ENCODE measurements at regions not wholly inside any gene's neighbourhood (a gene's known extent, or its start where the extent isn't known, plus 50 kb on each side); places are given as distances from the start of the nearest gene placed in this dataset.

- Histone ChIP-seq H3K79me2 (ENCODE audit: insufficient read depth, low read length) (no peaks in the 10 kb centered on the region), H4K20me1 (ENCODE audit: insufficient read depth, low read length) (no peaks in the 10 kb centered on the region), H2AFZ (ENCODE audit: low read depth, low read length) (no peak overlapping the region), H3K4me1 (ENCODE audit: insufficient read depth, low read length) (no peaks in the 10 kb centered on the region), H3K27me3 (ENCODE audit: insufficient read depth, low read length) (no peaks in the 10 kb centered on the region), H3K9ac (ENCODE audit: low read length) (no peak overlapping the region), H3K9me3 (ENCODE audit: insufficient read depth, low read depth, low read length) (no peaks in the 10 kb centered on the region), H3K4me3 (ENCODE audit: insufficient read depth, low read depth, low read length) (no peak overlapping the region), H3K4me2 (ENCODE audit: low read length) (no peak overlapping the region), H3K27ac (ENCODE audit: low read depth, low read length) (no peak overlapping the region), H3K36me3 (ENCODE audit: insufficient read depth, low read length) (no peaks in the 10 kb centered on the region)
- H3K27ac Mint-ChIP-seq (ENCODE audit: unreplicated experiment), result no peak overlapping the region
- H3K36me3 Mint-ChIP-seq (ENCODE audit: low read depth, unreplicated experiment), result no peaks in the 10 kb centered on the region
- DNase-seq (ENCODE audit: low read depth), result no peak
- no peak for TF ChIP-seq EZH2 (IDR thresholded peaks at IDR 0.05; ENCODE audit: insufficient read depth, low read length)
- no peaks in the 10 kb centered on the region for H3K27me3 Mint-ChIP-seq (ENCODE audit: low read depth, unreplicated experiment)
- H3K4me3 Mint-ChIP-seq (ENCODE audit: unreplicated experiment), result no peak overlapping the region
- no peak for FAIRE-seq
- peaks cover 11% of the 10 kb centered on the region for H3K4me1 Mint-ChIP-seq (ENCODE audit: low read depth, unreplicated experiment)
- H3K9me3 Mint-ChIP-seq (ENCODE audit: unreplicated experiment), result no peaks in the 10 kb centered on the region
Observed at GRCh38 chr5:45094876-45095440, 286.2 kb downstream of the MRPS30 start.

- no peak for DNase-seq (ENCODE audit: low read depth)
- no peaks in the 10 kb centered on the region for H3K9me3 ChIP-seq (ENCODE audit: insufficient read depth, low read depth, low read length)
- TF ChIP-seq EZH2 (IDR thresholded peaks at IDR 0.05; ENCODE audit: insufficient read depth, low read length) (no peak), CTCF (IDR thresholded peaks at IDR 0.05; ENCODE audit: insufficient read depth, low read depth, low read length) (no peak)
- H3K4me2 ChIP-seq (ENCODE audit: low read length), result no peak overlapping the region
- no peak overlapping the region for H3K9ac ChIP-seq (ENCODE audit: low read length)
- Mint-ChIP-seq H3K4me1 (ENCODE audit: low read depth, unreplicated experiment) (peaks cover 8% of the 10 kb centered on the region), H3K27me3 (ENCODE audit: low read depth, unreplicated experiment) (no peaks in the 10 kb centered on the region), H3K4me3 (ENCODE audit: unreplicated experiment) (no peak overlapping the region), H3K36me3 (ENCODE audit: low read depth, unreplicated experiment) (no peaks in the 10 kb centered on the region), H3K9me3 (ENCODE audit: unreplicated experiment) (no peaks in the 10 kb centered on the region), H3K27ac (ENCODE audit: unreplicated experiment) (no peak overlapping the region)
- no peak overlapping the region for H3K27ac ChIP-seq (ENCODE audit: low read depth, low read length)
- H3K4me1 ChIP-seq (ENCODE audit: insufficient read depth, low read length), result no peaks in the 10 kb centered on the region
- no peak for FAIRE-seq
- H2AFZ ChIP-seq (ENCODE audit: low read depth, low read length), result no peak overlapping the region
- no peaks in the 10 kb centered on the region for H3K27me3 ChIP-seq (ENCODE audit: insufficient read depth, low read length)
- H3K79me2 ChIP-seq (ENCODE audit: insufficient read depth, low read length), result no peaks in the 10 kb centered on the region
- no peak overlapping the region for H3K4me3 ChIP-seq (ENCODE audit: insufficient read depth, low read depth, low read length)
- H4K20me1 ChIP-seq (ENCODE audit: insufficient read depth, low read length), result no peaks in the 10 kb centered on the region
- H3K36me3 ChIP-seq (ENCODE audit: insufficient read depth, low read length), result no peaks in the 10 kb centered on the region
Observed at GRCh38 chr5:45098483-45098882, 289.7 kb downstream of the MRPS30 start.

- Mint-ChIP-seq H3K4me3 (ENCODE audit: unreplicated experiment) (no peak overlapping the region), H3K27me3 (ENCODE audit: low read depth, unreplicated experiment) (no peaks in the 10 kb centered on the region), H3K9me3 (ENCODE audit: unreplicated experiment) (no peaks in the 10 kb centered on the region), H3K27ac (ENCODE audit: unreplicated experiment) (no peak overlapping the region), H3K4me1 (ENCODE audit: low read depth, unreplicated experiment) (no peaks in the 10 kb centered on the region), H3K36me3 (ENCODE audit: low read depth, unreplicated experiment) (no peaks in the 10 kb centered on the region)
- no peak overlapping the region for H3K27ac ChIP-seq (ENCODE audit: low read depth, low read length)
- no peak overlapping the region for H2AFZ ChIP-seq (ENCODE audit: low read depth, low read length)
- H3K9ac ChIP-seq (ENCODE audit: low read length), result no peak overlapping the region
- no peaks in the 10 kb centered on the region for H3K36me3 ChIP-seq (ENCODE audit: insufficient read depth, low read length)
- DNase-seq (ENCODE audit: low read depth), result no peak
- no peaks in the 10 kb centered on the region for H3K9me3 ChIP-seq (ENCODE audit: insufficient read depth, low read depth, low read length)
- H4K20me1 ChIP-seq (ENCODE audit: insufficient read depth, low read length), result no peaks in the 10 kb centered on the region
- H3K27me3 ChIP-seq (ENCODE audit: insufficient read depth, low read length), result no peaks in the 10 kb centered on the region
- H3K4me1 ChIP-seq (ENCODE audit: insufficient read depth, low read length), result no peaks in the 10 kb centered on the region
- H3K79me2 ChIP-seq (ENCODE audit: insufficient read depth, low read length), result no peaks in the 10 kb centered on the region
- H3K4me3 ChIP-seq (ENCODE audit: insufficient read depth, low read depth, low read length), result no peak overlapping the region
- FAIRE-seq, result no peak
- H3K4me2 ChIP-seq (ENCODE audit: low read length), result no peak overlapping the region
- TF ChIP-seq CTCF (IDR thresholded peaks at IDR 0.05; ENCODE audit: insufficient read depth, low read depth, low read length), result no peak
- no peak for TF ChIP-seq EZH2 (IDR thresholded peaks at IDR 0.05; ENCODE audit: insufficient read depth, low read length)
Observed at GRCh38 chr5:45101146-45101545, 292.4 kb downstream of the MRPS30 start.

All from astrocyte (in vitro differentiated cells and primary cell).